ENCODE measurements at regions not wholly inside any gene's neighbourhood (a gene's known extent, or its start where the extent isn't known, plus 50 kb on each side); places are given as distances from the start of the nearest gene placed in this dataset.

DNA sequence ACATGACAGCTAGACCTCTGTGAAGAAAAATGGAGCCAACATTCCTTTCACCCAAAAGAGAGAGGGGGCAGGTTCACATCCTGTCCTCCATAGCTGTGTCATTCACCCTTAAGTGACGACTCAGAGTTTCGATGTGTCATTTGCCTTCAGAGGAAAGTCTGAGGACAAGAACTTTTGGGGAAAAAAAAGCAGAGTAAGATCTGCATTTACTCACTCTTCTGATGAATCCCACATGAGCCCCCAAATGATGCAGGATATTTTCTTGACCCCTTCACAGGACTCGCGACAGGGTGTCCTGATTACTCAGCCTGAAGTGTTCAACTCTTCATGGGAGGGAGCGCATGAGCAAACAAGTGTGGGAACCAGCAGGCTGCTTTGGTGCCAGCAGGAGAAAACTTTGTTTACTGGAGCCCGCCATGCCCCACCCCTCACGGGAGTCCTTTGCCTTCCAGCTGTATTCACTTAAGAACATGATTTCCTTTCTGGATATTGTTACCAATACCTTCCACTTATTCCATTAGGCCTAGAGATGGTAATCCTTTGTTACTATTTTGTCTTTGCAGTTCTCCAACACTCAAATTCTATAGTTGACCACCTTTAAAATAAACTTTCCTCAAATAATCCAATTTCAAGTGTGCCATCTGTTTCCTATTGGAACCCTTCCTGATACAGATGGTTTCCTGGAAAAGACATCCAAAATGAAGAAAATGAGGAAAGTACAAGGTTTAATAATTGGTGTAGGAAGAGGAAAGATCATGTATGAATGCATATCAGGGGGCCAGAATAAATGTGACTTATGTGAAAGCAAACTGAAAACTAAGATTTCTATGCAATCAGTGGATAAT is 729.8 kb downstream of the FAM181B start:
- TF ChIP-seq CTCF (IDR thresholded peaks at IDR 0.05; ENCODE audit: low read depth, low read length, poor library complexity, severe bottlenecking): no peak
- no peak for TF ChIP-seq EZH2phosphoT487 (IDR thresholded peaks at IDR 0.05; ENCODE audit: borderline replicate concordance, low read length)
